AG09319 (cell line): ENCODE measurements at regions not wholly inside any gene's neighbourhood (a gene's known extent, or its start where the extent isn't known, plus 50 kb on each side); places are given as distances from the start of the nearest gene placed in this dataset.

ENCODE experiments used
- DNase-seq: peaks from one replicate; pipeline ENCODE4 v3.0.0-alpha.2; 2010; ENCODE audit warnings: low read depth; ENCODE audit errors: extremely low read depth
- TF ChIP-seq, protein P1 (sequence below): IDR thresholded peaks from 2 replicates; pipeline ENCODE4 v1.5.1; 2011; ENCODE audit warnings: low read depth, mild to moderate bottlenecking, inconsistent platforms, low read length, moderate library complexity

DNA sequence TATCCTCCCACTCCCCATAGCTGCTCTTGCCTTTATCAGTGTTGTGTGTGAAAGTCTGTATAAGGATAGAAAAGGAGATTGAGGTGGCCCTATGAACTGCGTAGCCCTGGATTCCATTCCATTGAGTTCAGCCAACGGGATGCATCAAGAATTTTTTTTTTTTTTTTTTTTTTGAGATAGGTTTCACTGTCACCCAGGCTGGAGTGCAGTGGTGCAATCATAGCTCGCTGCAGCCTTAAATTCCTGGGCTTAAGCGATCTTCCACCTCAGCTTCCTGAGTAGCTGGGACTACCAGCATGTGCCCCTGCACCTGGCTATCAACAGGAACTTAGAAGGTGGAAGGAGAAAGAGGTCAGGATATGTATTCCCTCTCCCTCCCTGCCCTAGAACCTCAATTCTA is 187.2 kb upstream of the SPRY1 start:
- DNase-seq: no peak
- TF ChIP-seq, protein P1, sequence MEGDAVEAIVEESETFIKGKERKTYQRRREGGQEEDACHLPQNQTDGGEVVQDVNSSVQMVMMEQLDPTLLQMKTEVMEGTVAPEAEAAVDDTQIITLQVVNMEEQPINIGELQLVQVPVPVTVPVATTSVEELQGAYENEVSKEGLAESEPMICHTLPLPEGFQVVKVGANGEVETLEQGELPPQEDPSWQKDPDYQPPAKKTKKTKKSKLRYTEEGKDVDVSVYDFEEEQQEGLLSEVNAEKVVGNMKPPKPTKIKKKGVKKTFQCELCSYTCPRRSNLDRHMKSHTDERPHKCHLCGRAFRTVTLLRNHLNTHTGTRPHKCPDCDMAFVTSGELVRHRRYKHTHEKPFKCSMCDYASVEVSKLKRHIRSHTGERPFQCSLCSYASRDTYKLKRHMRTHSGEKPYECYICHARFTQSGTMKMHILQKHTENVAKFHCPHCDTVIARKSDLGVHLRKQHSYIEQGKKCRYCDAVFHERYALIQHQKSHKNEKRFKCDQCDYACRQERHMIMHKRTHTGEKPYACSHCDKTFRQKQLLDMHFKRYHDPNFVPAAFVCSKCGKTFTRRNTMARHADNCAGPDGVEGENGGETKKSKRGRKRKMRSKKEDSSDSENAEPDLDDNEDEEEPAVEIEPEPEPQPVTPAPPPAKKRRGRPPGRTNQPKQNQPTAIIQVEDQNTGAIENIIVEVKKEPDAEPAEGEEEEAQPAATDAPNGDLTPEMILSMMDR: no peak

DNA sequence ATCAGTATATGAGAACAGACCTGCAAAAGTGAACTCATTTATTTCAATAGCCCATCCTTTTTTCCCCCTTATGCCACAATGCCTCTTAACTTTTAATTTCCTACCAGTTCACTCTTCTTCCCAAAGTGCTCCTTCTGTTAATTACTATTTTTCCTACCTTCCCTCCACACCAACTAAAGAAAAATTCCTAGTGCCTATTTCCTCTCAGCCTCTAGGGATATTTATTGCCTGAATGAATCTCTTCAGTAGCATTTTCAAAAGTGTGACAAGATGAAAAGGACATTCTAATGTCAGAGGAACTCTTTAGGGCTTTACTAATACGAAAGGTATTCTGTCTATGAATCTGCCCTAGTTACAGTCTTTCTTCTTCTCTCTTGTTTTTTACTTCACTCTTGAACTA is 181.1 kb upstream of the SPRY1 start:
- no peak for DNase-seq
- TF ChIP-seq, protein P1: no peak

DNA sequence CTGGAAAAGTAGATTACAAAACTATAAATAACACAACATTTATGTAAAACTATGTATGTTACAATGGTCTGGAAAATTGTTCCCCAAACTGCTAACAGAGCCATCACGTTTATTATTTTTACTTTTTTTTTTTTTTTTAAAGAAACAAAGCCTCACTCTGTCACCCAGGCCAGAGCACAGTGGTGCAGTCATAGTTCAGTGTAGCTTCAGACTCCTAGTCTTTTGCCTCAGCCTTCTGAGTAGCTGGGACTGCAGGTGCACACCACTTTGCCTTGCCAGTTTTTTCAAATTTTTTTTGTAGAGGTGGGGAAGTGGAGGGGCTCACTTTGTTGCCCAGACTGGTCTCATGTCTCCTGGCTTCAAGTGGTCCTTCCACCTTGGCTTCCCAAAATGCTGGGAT is 180.1 kb upstream of the SPRY1 start:
- TF ChIP-seq, protein P1: no peak
- DNase-seq: no peak

DNA sequence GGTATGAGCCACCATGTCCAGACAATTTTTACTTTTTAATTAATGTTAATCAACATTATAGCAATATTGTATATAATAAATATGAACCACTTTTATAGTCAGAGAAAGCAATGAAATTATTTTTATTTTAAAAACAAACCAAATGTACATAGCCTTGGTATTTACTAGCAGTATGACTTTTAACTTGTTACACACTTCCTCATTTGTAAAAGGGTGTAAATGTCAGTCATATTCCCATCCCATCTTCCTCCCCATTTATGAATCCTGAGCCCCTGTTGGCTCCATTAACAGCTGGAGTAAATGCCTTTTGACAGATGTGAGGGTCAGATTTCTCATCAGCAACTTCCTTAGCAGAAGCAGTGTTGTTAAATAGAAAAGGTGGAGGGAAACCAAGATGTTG is 179.6 kb upstream of the SPRY1 start:
- no peak for DNase-seq
- TF ChIP-seq, protein P1: no peak

DNA sequence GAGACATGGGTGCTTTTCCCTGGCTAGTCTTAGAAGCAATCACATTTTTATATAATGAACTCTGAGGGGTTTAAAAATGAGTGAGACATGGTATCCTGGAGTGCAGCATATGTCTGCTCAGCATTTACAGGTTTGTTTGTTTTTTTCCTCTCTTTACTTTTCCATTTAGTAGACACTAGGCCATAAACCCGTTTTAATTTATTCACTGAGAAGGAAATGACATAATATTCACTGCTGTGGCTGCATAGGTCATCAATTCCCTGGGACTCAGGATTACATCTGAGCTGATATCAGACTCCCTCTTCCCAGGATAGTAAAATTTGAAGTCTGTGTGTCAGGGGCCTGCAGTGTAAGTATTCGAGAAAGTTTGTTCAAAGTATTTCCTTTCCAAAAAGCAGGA is 178.9 kb upstream of the SPRY1 start:
- TF ChIP-seq, protein P1: no peak
- DNase-seq: no peak

DNA sequence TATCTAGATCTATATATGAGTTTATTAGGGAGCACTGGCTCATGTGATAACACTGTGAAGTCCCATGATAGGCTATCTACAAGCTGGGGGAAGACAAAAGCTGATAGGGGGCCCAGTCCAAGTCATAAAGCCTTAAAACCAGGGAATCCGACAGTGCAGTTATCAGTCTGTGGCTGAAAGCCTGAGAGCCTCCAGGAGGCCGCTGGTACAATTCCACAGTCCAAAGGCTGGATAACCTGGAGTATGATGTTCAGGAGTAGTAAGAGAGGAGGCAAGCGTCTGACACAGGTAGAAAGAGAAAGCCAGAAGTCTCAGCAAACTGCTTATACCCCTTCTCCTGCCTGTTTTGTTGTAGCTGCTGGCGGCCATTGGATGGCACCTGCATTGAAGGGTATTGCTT is 177.6 kb upstream of the SPRY1 start:
- TF ChIP-seq, protein P1: no peak
- no peak for DNase-seq

DNA sequence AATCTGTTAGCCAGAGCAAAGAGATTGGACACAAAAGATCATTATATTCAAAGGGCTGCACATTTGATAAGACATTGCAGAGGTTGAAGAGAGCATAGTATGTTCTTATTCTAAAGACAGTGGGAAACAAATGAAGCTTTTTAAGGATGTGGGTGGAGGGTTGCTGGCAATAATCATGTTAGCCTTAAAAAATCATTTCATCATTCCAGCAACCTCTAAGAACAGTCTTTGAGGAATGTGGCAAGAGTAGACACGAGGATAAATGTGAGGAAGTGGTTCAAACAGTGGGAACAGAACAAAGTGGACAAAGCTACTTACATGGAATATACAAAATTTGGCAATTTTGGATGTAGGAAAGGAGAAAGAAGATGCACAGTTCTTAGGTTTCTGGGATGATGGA is 167.3 kb upstream of the SPRY1 start:
- TF ChIP-seq, protein P1: no peak
- DNase-seq: no peak
